ENCODE measurements at regions not wholly inside any gene's neighbourhood (a gene's known extent, or its start where the extent isn't known, plus 50 kb on each side); places are given as distances from the start of the nearest gene placed in this dataset.

DNA sequence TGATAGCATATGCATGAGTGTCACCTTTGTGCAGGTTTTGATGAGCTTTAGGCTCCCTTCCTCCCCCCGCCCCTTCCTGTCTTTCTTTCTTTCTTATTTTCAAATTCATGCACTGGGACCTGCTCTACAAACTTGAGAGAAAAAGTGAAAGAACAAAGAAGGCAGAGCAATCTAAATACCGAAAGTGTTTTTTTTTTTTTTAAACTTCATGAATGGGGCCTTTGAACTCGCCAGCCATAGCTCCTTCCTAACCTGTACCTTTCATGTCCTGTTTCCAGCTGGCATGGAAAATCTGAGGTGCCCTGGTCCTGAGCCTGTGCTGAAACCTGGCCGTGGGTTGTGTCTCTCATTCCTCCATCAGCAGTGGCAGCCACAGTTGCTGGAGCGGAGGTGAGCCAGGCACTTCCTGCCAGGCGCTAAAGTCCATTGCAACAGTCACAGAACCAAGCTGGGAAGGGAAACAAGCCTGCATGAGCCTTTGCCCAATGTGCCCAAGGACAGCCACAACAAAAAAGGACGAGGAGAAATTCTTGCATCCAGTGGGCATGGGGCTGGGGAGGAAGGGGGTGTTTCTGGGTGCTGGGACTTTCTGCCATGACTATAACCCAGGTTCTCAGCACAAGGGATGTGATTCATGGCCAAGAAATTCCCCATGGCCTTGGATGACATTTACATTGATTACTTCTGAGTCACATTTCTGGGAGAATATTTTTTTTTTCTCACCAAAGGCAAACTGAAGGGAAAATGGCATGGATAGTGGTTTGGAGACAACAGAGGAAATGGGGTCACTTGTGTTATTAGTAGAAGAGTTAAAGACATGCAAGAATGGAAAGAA, 102.7 kb downstream of the TMEM30B start:
- Histone ChIP-seq H3K4me3 (no peak overlapping the region), H3K9me3 (replicated peaks) (peaks cover 2% of the 10 kb centered on the region), H3K27ac (replicated peaks) (no peak overlapping the region), H3K27me3 (ENCODE audit: low read depth) (peaks cover 41% of the 10 kb centered on the region), H3K4me1 (no peaks in the 10 kb centered on the region), H3K36me3 (no peaks in the 10 kb centered on the region)
- TF ChIP-seq, protein P1, sequence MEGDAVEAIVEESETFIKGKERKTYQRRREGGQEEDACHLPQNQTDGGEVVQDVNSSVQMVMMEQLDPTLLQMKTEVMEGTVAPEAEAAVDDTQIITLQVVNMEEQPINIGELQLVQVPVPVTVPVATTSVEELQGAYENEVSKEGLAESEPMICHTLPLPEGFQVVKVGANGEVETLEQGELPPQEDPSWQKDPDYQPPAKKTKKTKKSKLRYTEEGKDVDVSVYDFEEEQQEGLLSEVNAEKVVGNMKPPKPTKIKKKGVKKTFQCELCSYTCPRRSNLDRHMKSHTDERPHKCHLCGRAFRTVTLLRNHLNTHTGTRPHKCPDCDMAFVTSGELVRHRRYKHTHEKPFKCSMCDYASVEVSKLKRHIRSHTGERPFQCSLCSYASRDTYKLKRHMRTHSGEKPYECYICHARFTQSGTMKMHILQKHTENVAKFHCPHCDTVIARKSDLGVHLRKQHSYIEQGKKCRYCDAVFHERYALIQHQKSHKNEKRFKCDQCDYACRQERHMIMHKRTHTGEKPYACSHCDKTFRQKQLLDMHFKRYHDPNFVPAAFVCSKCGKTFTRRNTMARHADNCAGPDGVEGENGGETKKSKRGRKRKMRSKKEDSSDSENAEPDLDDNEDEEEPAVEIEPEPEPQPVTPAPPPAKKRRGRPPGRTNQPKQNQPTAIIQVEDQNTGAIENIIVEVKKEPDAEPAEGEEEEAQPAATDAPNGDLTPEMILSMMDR (IDR thresholded peaks at IDR 0.05; ENCODE audit: borderline replicate concordance) = no peak
- no peak for DNase-seq
- intact Hi-C loops (cut with micrococcal nuclease) = no loop called here

- Histone ChIP-seq H3K4me3 (no peak overlapping the region), H3K27me3 (ENCODE audit: low read depth) (peaks cover 41% of the 10 kb centered on the region), H3K4me1 (no peaks in the 10 kb centered on the region), H3K36me3 (no peaks in the 10 kb centered on the region), H3K9me3 (replicated peaks) (peaks cover 11% of the 10 kb centered on the region), H3K27ac (replicated peaks) (no peak overlapping the region)
- intact Hi-C loops (cut with micrococcal nuclease) = no loop called here
- TF ChIP-seq, protein P1 (IDR thresholded peaks at IDR 0.05; ENCODE audit: borderline replicate concordance) = no peak
- DNase-seq = no peak
These were observed 103.6 kb downstream of the TMEM30B start for GRCh38 chr14:61177279-61178225.

- H3K27ac ChIP-seq (replicated peaks) = no peak overlapping the region
- H3K4me1 ChIP-seq = no peaks in the 10 kb centered on the region
- intact Hi-C loops (cut with micrococcal nuclease) = no loop called here
- H3K9me3 ChIP-seq (replicated peaks) = peaks cover 11% of the 10 kb centered on the region
- no peaks in the 10 kb centered on the region for H3K36me3 ChIP-seq
- H3K27me3 ChIP-seq (ENCODE audit: low read depth) = peaks cover 46% of the 10 kb centered on the region
- H3K4me3 ChIP-seq = no peak overlapping the region
- no peak for DNase-seq
- TF ChIP-seq, protein P1 (IDR thresholded peaks at IDR 0.05; ENCODE audit: borderline replicate concordance) = no peak
These were observed 104.5 kb downstream of the TMEM30B start for GRCh38 chr14:61176686-61177085.

- Histone ChIP-seq H3K27me3 (ENCODE audit: low read depth) (peaks cover 40% of the 10 kb centered on the region), H3K4me1 (no peaks in the 10 kb centered on the region), H3K27ac (replicated peaks) (no peak overlapping the region), H3K36me3 (no peaks in the 10 kb centered on the region), H3K4me3 (no peak overlapping the region), H3K9me3 (replicated peaks) (peaks cover 11% of the 10 kb centered on the region)
- TF ChIP-seq, protein P1 (IDR thresholded peaks at IDR 0.05; ENCODE audit: borderline replicate concordance) = no peak
- no peak for DNase-seq
- intact Hi-C loops (cut with micrococcal nuclease) = no loop called here
These were observed 106.2 kb downstream of the TMEM30B start for GRCh38 chr14:61174987-61175386.

- Histone ChIP-seq H3K4me3 (no peak overlapping the region), H3K36me3 (no peaks in the 10 kb centered on the region), H3K27me3 (ENCODE audit: low read depth) (peaks cover 37% of the 10 kb centered on the region), H3K4me1 (no peaks in the 10 kb centered on the region), H3K27ac (replicated peaks) (no peak overlapping the region), H3K9me3 (replicated peaks) (peaks cover 11% of the 10 kb centered on the region)
- intact Hi-C loops (cut with micrococcal nuclease) = no loop called here
- DNase-seq = no peak
- TF ChIP-seq, protein P1 (IDR thresholded peaks at IDR 0.05; ENCODE audit: borderline replicate concordance) = no peak
These were observed 106.7 kb downstream of the TMEM30B start for GRCh38 chr14:61174441-61174891.
